Mesenchymal stem cell (in vitro differentiated cells and primary cell): ENCODE measurements at regions not wholly inside any gene's neighbourhood (a gene's known extent, or its start where the extent isn't known, plus 50 kb on each side); places are given as distances from the start of the nearest gene placed in this dataset.

Experiments
- DNase-seq: peaks from one replicate; pipeline ENCODE4 v3.0.0-alpha.2; 2013
- H2AFZ ChIP-seq: one replicate; pipeline ENCODE4 v1.6.1; 2013; ENCODE audit warnings: low read depth, mild to moderate bottlenecking, control low read depth, inconsistent platforms, low read length, moderate library complexity
- H2AK5ac ChIP-seq: 2 replicates; pipeline ENCODE4 v1.6.1; 2013; ENCODE audit warnings: low read length, moderate library complexity, mild to moderate bottlenecking, inconsistent platforms; ENCODE audit not compliant: severe bottlenecking
- H2BK120ac ChIP-seq: one replicate; pipeline ENCODE4 v1.6.1; 2013; ENCODE audit warnings: low read depth, mild to moderate bottlenecking, inconsistent platforms, low read length, moderate library complexity
- H2BK12ac ChIP-seq, 2 experiments: one replicate each; pipeline ENCODE4 v1.6.1; 2013; ENCODE audit warnings: inconsistent platforms in 2 of 2, low read length in 2 of 2, mild to moderate bottlenecking in 2 of 2, moderate library complexity in 2 of 2, control low read depth in 1 of 2
- H2BK15ac ChIP-seq: one replicate; pipeline ENCODE4 v1.6.1; 2013; ENCODE audit warnings: mild to moderate bottlenecking, low read depth, inconsistent platforms; ENCODE audit not compliant: poor library complexity, severe bottlenecking
- H2BK5ac ChIP-seq: 2 replicates; pipeline ENCODE4 v1.6.1; 2013; ENCODE audit warnings: low read depth, mild to moderate bottlenecking, low read length, control low read depth, inconsistent platforms; ENCODE audit not compliant: poor library complexity, severe bottlenecking
- H3K14ac ChIP-seq, 2 experiments: one replicate each; pipeline ENCODE4 v1.6.1; 2013; ENCODE audit warnings: inconsistent platforms in 2 of 2, low read length in 2 of 2, control low read depth in 1 of 2, mild to moderate bottlenecking in 1 of 2, moderate library complexity in 1 of 2
- H3K18ac ChIP-seq, 2 experiments: one replicate each; pipeline ENCODE4 v1.6.1; 2013; ENCODE audit warnings: inconsistent platforms in 2 of 2, low read length in 2 of 2, control low read depth in 1 of 2, low read depth in 1 of 2, mild to moderate bottlenecking in 1 of 2
- H3K23ac ChIP-seq, 2 experiments: one replicate each; pipeline ENCODE4 v1.6.1; 2013; ENCODE audit warnings: inconsistent platforms in 2 of 2, low read length in 2 of 2, mild to moderate bottlenecking in 2 of 2, moderate library complexity in 2 of 2, control low read depth in 1 of 2
- H3K27ac ChIP-seq: 2 replicates; pipeline ENCODE4 v1.5.1; 2013; ENCODE audit warnings: mild to moderate bottlenecking, moderate library complexity, low read length, control low read depth, inconsistent platforms; ENCODE audit not compliant: poor library complexity, severe bottlenecking
- H3K27me3 ChIP-seq, 2 experiments: 2 replicates each; pipeline versions ENCODE4 v1.6.1 to v1.7.0; 2013; ENCODE audit warnings: low read length in 2 of 2, mild to moderate bottlenecking in 2 of 2, moderate library complexity in 2 of 2, control low read depth in 1 of 2, inconsistent platforms in 1 of 2; ENCODE audit not compliant: control insufficient read depth in 1 of 2, insufficient read depth in 1 of 2
- H3K36me3 ChIP-seq, 2 experiments: 2 replicates each; pipeline versions ENCODE4 v1.6.1 to v1.7.0; 2013; ENCODE audit warnings: low read length in 2 of 2, control low read depth in 1 of 2, inconsistent platforms in 1 of 2, low read depth in 1 of 2, mild to moderate bottlenecking in 1 of 2; ENCODE audit not compliant: insufficient read depth in 2 of 2, control insufficient read depth in 1 of 2
- H3K4ac ChIP-seq, 2 experiments: one replicate each; pipeline ENCODE4 v1.6.1; 2013; ENCODE audit warnings: inconsistent platforms in 2 of 2, low read length in 2 of 2, mild to moderate bottlenecking in 2 of 2, moderate library complexity in 2 of 2, control low read depth in 1 of 2, low read depth in 1 of 2
- H3K4me1 ChIP-seq: 2 replicates; pipeline ENCODE4 v1.6.1; 2013; ENCODE audit warnings: low read depth, low read length, control low read depth; ENCODE audit not compliant: control insufficient read depth, insufficient read depth
- H3K4me2 ChIP-seq: 2 replicates; pipeline ENCODE4 v1.6.1; 2013; ENCODE audit warnings: low read length, mild to moderate bottlenecking, inconsistent platforms; ENCODE audit not compliant: poor library complexity, severe bottlenecking
- H3K4me3 ChIP-seq, 2 experiments: 2 replicates each; pipeline versions ENCODE4 v1.5.1 to v1.7.0; 2013; ENCODE audit warnings: low read length in 2 of 2, mild to moderate bottlenecking in 2 of 2, control low read depth in 1 of 2, low read depth in 1 of 2; ENCODE audit not compliant: insufficient read depth in 1 of 2
- H3K79me1 ChIP-seq: replicated peaks from 2 replicates; pipeline ENCODE4 v1.6.1; 2013; ENCODE audit warnings: mild to moderate bottlenecking, control low read depth, low read length, inconsistent platforms; ENCODE audit not compliant: poor library complexity, severe bottlenecking
- H3K9ac ChIP-seq: 2 replicates; pipeline ENCODE4 v1.7.0; 2013; ENCODE audit warnings: mild to moderate bottlenecking, low read length, moderate library complexity
- H3K9me3 ChIP-seq: 2 replicates; pipeline ENCODE4 v1.7.0; 2013; ENCODE audit warnings: mild to moderate bottlenecking, low read length; ENCODE audit not compliant: control insufficient read depth
- H4K8ac ChIP-seq: one replicate; pipeline ENCODE4 v1.6.1; 2013; ENCODE audit warnings: inconsistent platforms, mild to moderate bottlenecking, low read length, moderate library complexity
- H4K91ac ChIP-seq: one replicate; pipeline ENCODE4 v1.6.1; 2013; ENCODE audit warnings: mild to moderate bottlenecking, low read length, inconsistent platforms
- WGBS: methylation state at CpG from one replicate; pipeline ENCODE4 v1.1.7; 2013; ENCODE audit warnings: mixed read lengths; 5-methylcytosine and 5-hydroxymethylcytosine counted together

DNA sequence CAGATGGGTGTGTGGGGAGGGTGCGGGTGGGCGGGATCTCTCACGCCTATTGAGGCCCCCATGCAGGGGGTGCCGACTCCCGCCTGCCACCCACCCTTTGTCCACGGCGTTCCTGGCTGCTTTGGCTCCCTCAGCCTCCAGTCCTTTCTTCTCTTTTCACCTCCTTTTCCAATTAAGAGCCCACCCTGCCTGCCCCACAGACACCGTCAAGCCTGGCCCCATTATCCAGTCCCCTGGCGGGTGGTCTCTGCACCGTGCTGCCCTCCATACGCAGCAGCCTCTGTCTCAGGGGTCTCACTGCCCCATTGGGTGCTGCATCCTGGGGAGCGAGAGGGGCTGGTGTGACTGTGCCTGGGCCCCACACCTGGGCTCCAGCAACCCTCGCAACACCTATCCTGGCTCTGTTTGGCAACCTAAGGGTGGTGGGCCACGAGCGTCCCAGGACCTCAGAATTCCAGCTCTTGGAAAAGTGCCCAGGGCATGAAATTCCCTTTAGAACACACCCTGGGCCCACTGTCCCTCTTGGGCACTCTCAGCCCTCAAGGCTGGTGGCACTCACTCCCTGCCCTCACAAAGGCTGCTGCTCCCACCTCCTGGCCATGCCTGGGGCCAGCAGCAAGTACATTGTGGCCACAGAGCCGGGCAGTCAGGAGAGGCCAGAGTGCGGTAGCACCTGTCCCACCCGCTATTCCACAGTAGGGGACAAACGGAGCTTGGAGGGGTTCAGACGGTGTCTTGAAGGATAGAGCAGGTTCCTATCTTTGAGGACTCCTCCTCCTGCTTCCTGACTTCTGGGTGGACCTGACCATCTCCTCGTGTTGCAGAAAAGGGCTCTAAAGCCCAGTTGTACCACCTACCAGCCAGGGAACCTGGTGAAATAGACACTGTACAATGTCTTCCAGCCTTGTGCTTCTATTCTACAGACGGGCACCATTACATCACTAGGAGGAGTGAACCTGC lies 114.1 kb downstream of the KIF26A start:
- H3K36me3 ChIP-seq, result no peaks in the 10 kb centered on the region
- no peak overlapping the region for H3K9ac ChIP-seq
- H4K8ac ChIP-seq, result no peak overlapping the region
- H3K18ac ChIP-seq, result no peak overlapping the region
- no peak overlapping the region for H2AK5ac ChIP-seq
- WGBS, result 85% methylated on average over 22 of the region's 22 CpGs
- H2BK12ac ChIP-seq, result no peak overlapping the region
- H3K4me3 ChIP-seq, result no peak overlapping the region
- no peak overlapping the region for H2BK15ac ChIP-seq
- no peak overlapping the region for H2BK120ac ChIP-seq
- H2BK5ac ChIP-seq, result no peak overlapping the region
- H3K4me2 ChIP-seq, result no peak overlapping the region
- no peak overlapping the region for H3K23ac ChIP-seq
- peaks cover 0 to 2% of the 10 kb centered on the region in 2 experiments for H3K27me3 ChIP-seq
- H4K91ac ChIP-seq, result no peak overlapping the region
- DNase-seq, result no peak
- H3K9me3 ChIP-seq, result no peaks in the 10 kb centered on the region
- no peaks in the 10 kb centered on the region for H3K4me1 ChIP-seq
- H3K79me1 ChIP-seq, result no peaks in the 10 kb centered on the region
- no peak overlapping the region for H3K4ac ChIP-seq
- no peak overlapping the region for H3K14ac ChIP-seq
- no peak overlapping the region for H2AFZ ChIP-seq
- H3K27ac ChIP-seq, result no peak overlapping the region

DNA sequence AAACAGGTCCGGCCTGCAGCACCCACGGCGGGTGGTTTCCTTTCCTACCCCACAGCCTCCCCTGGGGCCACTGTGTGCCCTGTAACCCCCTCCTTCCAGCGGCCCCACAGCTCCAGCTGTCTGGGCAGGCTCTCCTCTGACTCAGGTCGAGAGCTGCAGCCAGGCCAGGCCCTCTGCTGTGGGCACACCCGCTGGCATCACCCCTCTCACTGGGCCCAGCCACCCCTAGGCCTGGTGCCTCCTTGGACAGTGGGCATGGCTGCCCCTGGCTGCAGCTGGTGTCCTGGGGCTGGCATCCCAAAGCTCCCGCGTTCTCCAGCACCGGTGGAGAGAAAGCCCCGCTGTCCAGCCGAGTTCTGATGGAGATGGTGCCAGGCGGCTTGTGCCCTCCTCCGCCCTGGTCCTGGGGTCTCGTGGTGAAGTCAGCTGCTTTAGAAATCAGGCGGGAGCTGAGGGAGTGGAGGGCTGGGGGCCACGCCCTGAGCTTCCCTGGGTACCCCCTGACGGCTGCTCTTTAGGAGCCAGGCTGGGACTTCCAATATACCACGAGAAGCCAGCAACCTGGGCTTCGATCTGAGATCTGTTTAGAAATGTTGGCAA lies 114.9 kb downstream of the KIF26A start:
- Histone ChIP-seq H2AFZ (no peak overlapping the region), H3K4ac (no peak overlapping the region), H2BK5ac (no peak overlapping the region), H4K8ac (no peak overlapping the region), H3K4me3 (no peak overlapping the region), H3K79me1 (no peaks in the 10 kb centered on the region), H3K9ac (no peak overlapping the region), H3K9me3 (no peaks in the 10 kb centered on the region), H4K91ac (no peak overlapping the region), H3K23ac (no peak overlapping the region), H2BK12ac (no peak overlapping the region), H3K18ac (no peak overlapping the region), H2BK120ac (no peak overlapping the region), H3K4me2 (no peak overlapping the region), H3K27ac (no peak overlapping the region), H2BK15ac (no peak overlapping the region), H3K14ac (no peak overlapping the region), H3K4me1 (no peaks in the 10 kb centered on the region), H3K36me3 (no peaks in the 10 kb centered on the region), H2AK5ac (no peak overlapping the region), H3K27me3 (peaks cover 0 to 2% of the 10 kb centered on the region in 2 experiments)
- WGBS, result 82% methylated on average over 19 of the region's 19 CpGs
- DNase-seq, result no peak

DNA sequence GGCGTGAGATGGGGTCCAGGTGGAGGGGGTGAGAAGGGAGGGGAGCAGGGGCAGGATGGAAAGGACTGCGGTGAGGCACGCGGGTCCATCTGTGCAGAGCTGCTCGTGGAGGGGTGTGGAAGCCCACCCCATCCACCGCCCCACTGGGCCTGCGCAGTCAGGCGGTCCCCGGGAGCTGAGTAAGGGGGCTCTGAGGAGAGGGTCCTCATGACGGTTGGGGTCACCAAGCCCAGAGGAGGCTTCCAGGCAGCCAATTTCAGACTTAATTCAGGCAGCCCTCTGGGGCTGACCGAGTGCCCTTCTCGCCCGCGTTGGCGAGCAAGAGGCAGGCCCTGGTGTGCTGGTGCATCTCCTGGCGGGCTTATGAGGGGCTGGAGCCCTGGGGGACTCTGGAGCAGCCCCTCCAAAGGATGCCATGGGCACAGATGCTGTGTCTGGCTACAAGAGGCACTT lies 115.5 kb downstream of the KIF26A start:
- no peak overlapping the region for H3K23ac ChIP-seq
- H3K18ac ChIP-seq, result no peak overlapping the region
- H3K27ac ChIP-seq, result no peak overlapping the region
- H3K4me3 ChIP-seq, result no peak overlapping the region
- H2BK15ac ChIP-seq, result no peak overlapping the region
- H4K8ac ChIP-seq, result no peak overlapping the region
- no peaks in the 10 kb centered on the region for H3K4me1 ChIP-seq
- H3K14ac ChIP-seq, result no peak overlapping the region
- H3K4ac ChIP-seq, result no peak overlapping the region
- H3K4me2 ChIP-seq, result no peak overlapping the region
- H4K91ac ChIP-seq, result no peak overlapping the region
- H3K9ac ChIP-seq, result no peak overlapping the region
- no peak overlapping the region for H2AFZ ChIP-seq
- DNase-seq, result no peak
- H2BK12ac ChIP-seq, result no peak overlapping the region
- H3K27me3 ChIP-seq, result peaks cover 0 to 2% of the 10 kb centered on the region in 2 experiments
- H2AK5ac ChIP-seq, result no peak overlapping the region
- no peaks in the 10 kb centered on the region for H3K9me3 ChIP-seq
- H3K36me3 ChIP-seq, result no peaks in the 10 kb centered on the region
- WGBS, result 86% methylated on average over 16 of the region's 16 CpGs
- no peaks in the 10 kb centered on the region for H3K79me1 ChIP-seq
- no peak overlapping the region for H2BK5ac ChIP-seq
- H2BK120ac ChIP-seq, result no peak overlapping the region

DNA sequence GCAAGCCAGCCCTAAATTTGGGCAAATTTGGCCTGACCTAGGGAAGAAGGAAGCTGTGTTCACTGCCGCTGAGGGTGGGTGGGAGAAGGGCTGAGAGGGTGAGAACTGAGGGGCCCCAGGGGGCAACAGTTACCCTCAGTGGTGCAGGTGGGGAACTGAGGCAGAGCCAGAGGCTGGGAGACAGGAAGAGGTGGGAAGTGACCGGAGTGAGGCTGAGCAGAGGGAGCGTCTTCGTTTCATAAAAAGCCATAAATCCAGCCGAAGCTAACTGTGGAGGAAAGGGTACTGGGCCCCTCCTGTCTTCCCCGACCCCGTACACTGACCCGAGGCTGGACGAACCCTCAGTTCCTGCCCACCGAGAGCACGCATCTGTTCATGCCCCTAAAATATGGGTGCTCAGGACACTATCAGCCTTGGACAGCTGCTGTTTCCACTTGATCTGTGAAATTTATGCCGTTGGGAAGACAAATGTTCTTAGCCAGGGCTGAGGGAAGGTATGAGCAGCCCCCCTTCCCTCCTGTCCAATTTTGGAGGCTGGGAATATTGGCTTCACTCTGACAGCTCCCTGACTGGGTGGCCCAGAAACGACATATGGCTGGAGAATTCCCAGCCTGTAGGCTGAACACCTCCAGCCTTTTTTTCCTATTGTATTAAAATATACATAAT lies 116.5 kb downstream of the KIF26A start:
- Histone ChIP-seq H2BK12ac (no peak overlapping the region), H3K4me3 (no peak overlapping the region), H3K27ac (no peak overlapping the region), H3K9ac (no peak overlapping the region), H3K4ac (no peak overlapping the region), H2AFZ (no peak overlapping the region), H3K4me1 (no peaks in the 10 kb centered on the region), H2BK5ac (no peak overlapping the region), H4K91ac (no peak overlapping the region), H3K23ac (no peak overlapping the region), H3K36me3 (no peaks in the 10 kb centered on the region), H3K79me1 (no peaks in the 10 kb centered on the region), H4K8ac (no peak overlapping the region), H2BK15ac (no peak overlapping the region), H3K27me3 (peaks cover 0 to 2% of the 10 kb centered on the region in 2 experiments), H2AK5ac (no peak overlapping the region), H2BK120ac (no peak overlapping the region), H3K14ac (no peak overlapping the region), H3K18ac (no peak overlapping the region), H3K4me2 (no peak overlapping the region), H3K9me3 (no peaks in the 10 kb centered on the region)
- 44% methylated on average over 12 of the region's 13 CpGs for WGBS
- DNase-seq, result no peak
